CD4-positive, alpha-beta memory T cell (primary cell): ENCODE measurements at regions not wholly inside any gene's neighbourhood (a gene's known extent, or its start where the extent isn't known, plus 50 kb on each side); places are given as distances from the start of the nearest gene placed in this dataset.

Source experiments
- CTCF ChIA-PET: fragments of 350-600 bp; sonication (Branson Sonifier 250); formaldehyde crosslinking; loops from one replicate; lab custom pipeline; 2021; ENCODE audit warnings: inconsistent platforms; ENCODE audit not compliant: partially characterized antibody; lab: Charles Lee
- POLR2A ChIA-PET: fragments of 350-600 bp; sonication (Branson Sonifier 250); formaldehyde crosslinking; loops from one replicate; lab custom pipeline; 2021; ENCODE audit not compliant: partially characterized antibody; lab: Charles Lee
- DNase-seq, 5 donors: peaks; one replicate each; pipeline versions ENCODE4 v3.0.0 to v3.0.0-alpha.2; 2020 to 2022; ENCODE audit warnings: mixed read lengths in 1 of 5
- H3K27ac ChIP-seq: one replicate; pipeline ENCODE4 v1.7.0; 2013; ENCODE audit warnings: low read depth, low read length
- H3K27me3 ChIP-seq: 2 replicates; pipeline ENCODE4 v1.7.0; 2013; ENCODE audit warnings: mild to moderate bottlenecking, low read length, moderate library complexity; ENCODE audit not compliant: insufficient read depth
- H3K36me3 ChIP-seq: 2 replicates; pipeline ENCODE4 v1.7.0; 2013; ENCODE audit warnings: mild to moderate bottlenecking, low read length, moderate library complexity; ENCODE audit not compliant: insufficient read depth
- H3K4me1 ChIP-seq: 2 replicates; pipeline ENCODE4 v1.7.0; 2013; ENCODE audit warnings: mild to moderate bottlenecking, low read length, moderate library complexity; ENCODE audit not compliant: insufficient read depth
- H3K4me3 ChIP-seq, 2 donors: one replicate each; pipeline ENCODE4 v1.7.0; 2013; ENCODE audit warnings: low read length in 2 of 2, mild to moderate bottlenecking in 1 of 2
- H3K9me3 ChIP-seq, 2 donors: one replicate each; pipeline ENCODE4 v1.7.0; 2013; ENCODE audit warnings: low read length in 2 of 2, control low read depth in 1 of 2; ENCODE audit not compliant: control insufficient read depth in 1 of 2
- H3K27ac Mint-ChIP-seq, 7 donors: one replicate each; pipeline ENCODE4 v1.8.0; 2020 to 2021; ENCODE audit warnings: mixed read lengths in 7 of 7, mild to moderate bottlenecking in 6 of 7, inconsistent platforms in 3 of 7, moderate library complexity in 3 of 7
- H3K27me3 Mint-ChIP-seq, 2 donors: one replicate each; pipeline ENCODE4 v1.8.0; 2020 to 2021; ENCODE audit warnings: mixed read lengths in 2 of 2
- H3K36me3 Mint-ChIP-seq, 2 donors: one replicate each; pipeline ENCODE4 v1.8.0; 2020 to 2021; ENCODE audit warnings: mixed read lengths in 2 of 2, inconsistent platforms in 1 of 2, mild to moderate bottlenecking in 1 of 2
- H3K4me1 Mint-ChIP-seq, 4 donors: one replicate each; pipeline ENCODE4 v1.8.0; 2020 to 2021; ENCODE audit warnings: mixed read lengths in 4 of 4, mild to moderate bottlenecking in 1 of 4
- H3K4me3 Mint-ChIP-seq, 8 donors: one replicate each; pipeline ENCODE4 v1.8.0; 2020 to 2021; ENCODE audit warnings: mixed read lengths in 8 of 8, mild to moderate bottlenecking in 7 of 8, moderate library complexity in 6 of 8, inconsistent platforms in 3 of 8
- H3K9me3 Mint-ChIP-seq, 8 donors: one replicate each; pipeline ENCODE4 v1.8.0; 2020 to 2021; ENCODE audit warnings: mixed read lengths in 8 of 8, mild to moderate bottlenecking in 5 of 8, inconsistent platforms in 3 of 8, moderate library complexity in 1 of 8
- intact Hi-C: fragments of 100-400 bp; cut with micrococcal nuclease; formaldehyde crosslinking; loops from one replicate; pipeline ENCODE4 v1.15.1; 2023

GRCh38 chr17:5793157-5793556 lies 208.8 kb upstream of the NLRP1 start:
- Histone ChIP-seq H3K9me3 (no peaks in the 10 kb centered on the region), H3K4me1 (no peaks in the 10 kb centered on the region), H3K27ac (no peak overlapping the region), H3K4me3 (no peak overlapping the region), H3K27me3 (peaks cover 6% of the 10 kb centered on the region), H3K36me3 (no peaks in the 10 kb centered on the region)
- DNase-seq = no peak
- no peaks in the 10 kb centered on the region for H3K4me1 Mint-ChIP-seq
- H3K4me3 Mint-ChIP-seq = no peak overlapping the region
- intact Hi-C loops = no loop called here
- ChIA-PET CTCF (interaction anchor here (1.3 to 1.4 kb wide), 2 partner anchors 16 to 17 kb away, joined by 3 read pairs; no protein-coding TSS in a partner anchor), POLR2A (no interaction called here)
- H3K36me3 Mint-ChIP-seq = no peaks in the 10 kb centered on the region
- peaks cover 22 to 23% of the 10 kb centered on the region in 2 donors for H3K27me3 Mint-ChIP-seq
- peaks cover 0 to 21% (median 11%) of the 10 kb centered on the region in 8 donors for H3K9me3 Mint-ChIP-seq
- no peak overlapping the region for H3K27ac Mint-ChIP-seq

- ChIA-PET POLR2A (no interaction called here), CTCF (interaction anchor here (1.3 to 1.4 kb wide), 2 partner anchors 15 to 18 kb away, joined by 3 read pairs; no protein-coding TSS in a partner anchor)
- DNase-seq = no peak
- no peak overlapping the region for H3K4me3 ChIP-seq
- no peaks in the 10 kb centered on the region for H3K4me1 Mint-ChIP-seq
- peaks cover 0 to 21% (median 11%) of the 10 kb centered on the region in 8 donors for H3K9me3 Mint-ChIP-seq
- H3K27me3 Mint-ChIP-seq = peaks cover 20 to 21% of the 10 kb centered on the region in 2 donors
- no peak overlapping the region for H3K27ac Mint-ChIP-seq
- H3K4me3 Mint-ChIP-seq = no peak overlapping the region
- H3K27me3 ChIP-seq = peaks cover 6% of the 10 kb centered on the region
- H3K36me3 ChIP-seq = no peaks in the 10 kb centered on the region
- intact Hi-C loops = no loop called here
- no peak overlapping the region for H3K27ac ChIP-seq
- H3K4me1 ChIP-seq = no peaks in the 10 kb centered on the region
- no peaks in the 10 kb centered on the region for H3K9me3 ChIP-seq
- H3K36me3 Mint-ChIP-seq = no peaks in the 10 kb centered on the region
Measured at GRCh38 chr17:5793899-5794298, 209.6 kb upstream of the NLRP1 start.

- Mint-ChIP-seq H3K27ac (no peak overlapping the region), H3K4me3 (no peak overlapping the region), H3K36me3 (no peaks in the 10 kb centered on the region), H3K4me1 (no peaks in the 10 kb centered on the region), H3K27me3 (peaks cover 20 to 23% of the 10 kb centered on the region in 2 donors), H3K9me3 (peaks cover 0 to 21% (median 11%) of the 10 kb centered on the region in 8 donors)
- Histone ChIP-seq H3K4me3 (no peak overlapping the region), H3K27ac (no peak overlapping the region), H3K9me3 (no peaks in the 10 kb centered on the region), H3K36me3 (no peaks in the 10 kb centered on the region), H3K4me1 (no peaks in the 10 kb centered on the region), H3K27me3 (peaks cover 6% of the 10 kb centered on the region)
- CTCF ChIA-PET = interaction anchor here (1.3 to 1.4 kb wide), 2 partner anchors 14 to 19 kb away, joined by 3 read pairs; no protein-coding TSS in a partner anchor
- intact Hi-C loops = no loop called here
- no peak for DNase-seq
- POLR2A ChIA-PET = no interaction called here
Measured at GRCh38 chr17:5794385-5794784, 210.1 kb upstream of the NLRP1 start.

- no peaks in the 10 kb centered on the region for H3K9me3 ChIP-seq
- no peak overlapping the region for H3K27ac ChIP-seq
- H3K36me3 Mint-ChIP-seq = no peaks in the 10 kb centered on the region
- H3K4me3 ChIP-seq = no peak overlapping the region
- intact Hi-C loops = no loop called here
- ChIA-PET CTCF (no interaction called here), POLR2A (no interaction called here)
- H3K27ac Mint-ChIP-seq = no peak overlapping the region
- H3K27me3 Mint-ChIP-seq = peaks cover 17 to 23% of the 10 kb centered on the region in 2 donors
- H3K4me1 ChIP-seq = no peaks in the 10 kb centered on the region
- H3K4me1 Mint-ChIP-seq = no peaks in the 10 kb centered on the region
- H3K4me3 Mint-ChIP-seq = no peak overlapping the region
- peaks cover 0 to 21% (median 11%) of the 10 kb centered on the region in 8 donors for H3K9me3 Mint-ChIP-seq
- H3K27me3 ChIP-seq = peaks cover 6% of the 10 kb centered on the region
- H3K36me3 ChIP-seq = no peaks in the 10 kb centered on the region
- DNase-seq = no peak
Measured at GRCh38 chr17:5794881-5795506, 210.7 kb upstream of the NLRP1 start.

GRCh38 chr17:5797447-5798050 lies 213.2 kb upstream of the NLRP1 start:
- no peak overlapping the region for H3K4me3 Mint-ChIP-seq
- H3K9me3 ChIP-seq = no peaks in the 10 kb centered on the region
- POLR2A ChIA-PET = no interaction called here
- no peak overlapping the region for H3K27ac ChIP-seq
- CTCF ChIA-PET = no interaction called here
- no peak for DNase-seq
- H3K36me3 ChIP-seq = no peaks in the 10 kb centered on the region
- H3K27ac Mint-ChIP-seq = no peak overlapping the region
- H3K4me3 ChIP-seq = no peak overlapping the region
- no peaks in the 10 kb centered on the region for H3K27me3 ChIP-seq
- no peaks in the 10 kb centered on the region for H3K4me1 ChIP-seq
- no peaks in the 10 kb centered on the region for H3K4me1 Mint-ChIP-seq
- intact Hi-C loops = no loop called here
- H3K9me3 Mint-ChIP-seq = peaks cover under 1 to 13% (median 7%) of the 10 kb centered on the region in 8 donors
- H3K27me3 Mint-ChIP-seq = peaks cover 15 to 23% of the 10 kb centered on the region in 2 donors
- H3K36me3 Mint-ChIP-seq = no peaks in the 10 kb centered on the region

GRCh38 chr17:5798094-5798493 lies 213.8 kb upstream of the NLRP1 start:
- no peaks in the 10 kb centered on the region for H3K36me3 ChIP-seq
- peaks cover 0 to 8% (median 2%) of the 10 kb centered on the region in 8 donors for H3K9me3 Mint-ChIP-seq
- no peak overlapping the region for H3K27ac Mint-ChIP-seq
- ChIA-PET CTCF (no interaction called here), POLR2A (no interaction called here)
- no peaks in the 10 kb centered on the region for H3K9me3 ChIP-seq
- no peaks in the 10 kb centered on the region for H3K4me1 Mint-ChIP-seq
- no peak overlapping the region for H3K27ac ChIP-seq
- no peak overlapping the region for H3K4me3 Mint-ChIP-seq
- no peaks in the 10 kb centered on the region for H3K36me3 Mint-ChIP-seq
- no peaks in the 10 kb centered on the region for H3K4me1 ChIP-seq
- peaks cover 18 to 20% of the 10 kb centered on the region in 2 donors for H3K27me3 Mint-ChIP-seq
- H3K4me3 ChIP-seq = no peak overlapping the region
- no peak for DNase-seq
- intact Hi-C loops = no loop called here
- H3K27me3 ChIP-seq = no peaks in the 10 kb centered on the region

GRCh38 chr17:5800131-5800530 lies 215.8 kb upstream of the NLRP1 start:
- H3K4me1 Mint-ChIP-seq = no peaks in the 10 kb centered on the region
- H3K9me3 Mint-ChIP-seq = peaks cover 0 to 13% (median 0%) of the 10 kb centered on the region in 8 donors
- peak overlapping the region in 1 of 7 donors; percentile 66 for H3K27ac Mint-ChIP-seq
- Histone ChIP-seq H3K9me3 (no peaks in the 10 kb centered on the region), H3K27ac (no peak overlapping the region), H3K27me3 (no peaks in the 10 kb centered on the region), H3K4me1 (no peaks in the 10 kb centered on the region), H3K36me3 (no peaks in the 10 kb centered on the region), H3K4me3 (no peak overlapping the region)
- DNase-seq = no peak
- H3K27me3 Mint-ChIP-seq = peaks cover 20 to 25% of the 10 kb centered on the region in 2 donors
- H3K4me3 Mint-ChIP-seq = no peak overlapping the region
- intact Hi-C loops = no loop called here
- ChIA-PET CTCF (no interaction called here), POLR2A (no interaction called here)
- H3K36me3 Mint-ChIP-seq = no peaks in the 10 kb centered on the region
